ENCODE measurements at regions not wholly inside any gene's neighbourhood (a gene's known extent, or its start where the extent isn't known, plus 50 kb on each side); places are given as distances from the start of the nearest gene placed in this dataset.

DNA sequence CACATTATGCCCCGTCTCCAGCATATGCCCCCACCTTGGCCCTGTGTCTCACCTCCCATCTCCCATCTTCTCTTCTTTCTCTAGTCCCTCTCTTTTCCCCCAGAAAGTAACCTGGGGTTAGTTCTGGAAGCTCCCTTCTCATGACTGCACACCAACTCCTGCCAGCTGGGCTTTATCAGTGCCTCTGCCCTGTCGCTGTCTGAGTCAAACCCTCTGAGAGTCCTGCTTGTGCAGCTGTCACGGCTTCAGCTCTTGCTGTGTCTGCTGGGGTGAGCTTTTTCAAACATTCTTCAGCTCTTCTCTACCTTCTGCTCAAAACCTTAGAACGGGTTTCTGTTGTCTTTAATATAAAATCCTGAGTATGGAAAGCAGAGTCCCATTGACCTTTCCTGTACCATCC, 304.5 kb upstream of the B3GAT1 start:
- no peak overlapping the region for H3K4me3 ChIP-seq
- H3K27ac ChIP-seq, result no peak overlapping the region
- H3K4me1 ChIP-seq, result no peaks in the 10 kb centered on the region
- H3K27me3 ChIP-seq, result peaks cover 0 to 49% (median 0%) of the 10 kb centered on the region in 9 donors
- TF ChIP-seq POLR2A (IDR thresholded peaks at IDR 0.05), result no peak
- TF ChIP-seq, protein P1, sequence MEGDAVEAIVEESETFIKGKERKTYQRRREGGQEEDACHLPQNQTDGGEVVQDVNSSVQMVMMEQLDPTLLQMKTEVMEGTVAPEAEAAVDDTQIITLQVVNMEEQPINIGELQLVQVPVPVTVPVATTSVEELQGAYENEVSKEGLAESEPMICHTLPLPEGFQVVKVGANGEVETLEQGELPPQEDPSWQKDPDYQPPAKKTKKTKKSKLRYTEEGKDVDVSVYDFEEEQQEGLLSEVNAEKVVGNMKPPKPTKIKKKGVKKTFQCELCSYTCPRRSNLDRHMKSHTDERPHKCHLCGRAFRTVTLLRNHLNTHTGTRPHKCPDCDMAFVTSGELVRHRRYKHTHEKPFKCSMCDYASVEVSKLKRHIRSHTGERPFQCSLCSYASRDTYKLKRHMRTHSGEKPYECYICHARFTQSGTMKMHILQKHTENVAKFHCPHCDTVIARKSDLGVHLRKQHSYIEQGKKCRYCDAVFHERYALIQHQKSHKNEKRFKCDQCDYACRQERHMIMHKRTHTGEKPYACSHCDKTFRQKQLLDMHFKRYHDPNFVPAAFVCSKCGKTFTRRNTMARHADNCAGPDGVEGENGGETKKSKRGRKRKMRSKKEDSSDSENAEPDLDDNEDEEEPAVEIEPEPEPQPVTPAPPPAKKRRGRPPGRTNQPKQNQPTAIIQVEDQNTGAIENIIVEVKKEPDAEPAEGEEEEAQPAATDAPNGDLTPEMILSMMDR (IDR thresholded peaks at IDR 0.05), result no peak
- intact Hi-C loops (cut with DNase I), result no loop called here
- ATAC-seq (no peak), DNase-seq (no peak)
- 46 to 56% (median 51%) methylated on average over 4 of the region's 4 CpGs for WGBS, 4 donors
- H3K36me3 ChIP-seq, result no peaks in the 10 kb centered on the region
- H3K9me3 ChIP-seq, result peaks cover 0 to 8% (median 0%) of the 10 kb centered on the region in 12 donors

DNA sequence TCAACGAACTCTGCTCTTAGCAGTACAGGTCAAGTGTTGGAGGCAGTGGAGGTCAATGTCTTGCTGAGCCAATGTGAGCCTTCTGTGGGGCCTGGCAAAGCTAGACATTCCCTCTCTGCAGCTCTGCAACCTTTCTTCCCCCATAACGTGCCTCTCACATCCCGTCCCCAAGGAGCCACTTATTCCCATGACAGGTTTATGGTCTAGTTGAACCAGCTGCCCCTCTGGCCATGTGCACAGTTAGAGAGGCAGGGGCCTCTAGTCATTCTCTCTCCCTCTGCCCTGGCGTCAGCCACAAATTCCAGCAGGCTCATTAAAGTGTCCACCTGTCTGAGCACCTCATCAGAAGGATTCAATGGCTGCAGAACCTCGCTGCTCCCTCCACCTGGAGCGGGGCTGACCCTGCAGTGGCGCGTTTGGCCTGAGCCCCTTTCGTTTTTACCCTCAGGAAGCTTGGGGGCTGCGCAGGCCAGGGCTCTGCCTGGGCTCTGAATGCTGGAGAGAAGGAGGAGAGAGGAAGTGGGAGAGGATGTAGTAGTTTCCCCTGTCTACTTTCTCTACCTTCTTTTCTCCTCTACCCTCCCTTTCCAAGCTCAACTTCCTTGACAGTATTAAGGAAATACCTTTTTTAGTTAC, 302.1 kb upstream of the B3GAT1 start:
- Histone ChIP-seq H3K27me3 (peaks cover 0 to 48% (median 0%) of the 10 kb centered on the region in 9 donors), H3K9me3 (no peaks in the 10 kb centered on the region), H3K27ac (no peak overlapping the region), H3K4me3 (no peak overlapping the region), H3K4me1 (no peaks in the 10 kb centered on the region), H3K36me3 (no peaks in the 10 kb centered on the region)
- ATAC-seq (no peak), DNase-seq (no peak)
- TF ChIP-seq, protein P1 (IDR thresholded peaks at IDR 0.05), result no peak
- TF ChIP-seq POLR2A (IDR thresholded peaks at IDR 0.05), result no peak
- WGBS, 4 donors, result 54 to 68% (median 57%) methylated on average over 10 of the region's 10 CpGs
- intact Hi-C loops (cut with DNase I), result no loop called here

DNA sequence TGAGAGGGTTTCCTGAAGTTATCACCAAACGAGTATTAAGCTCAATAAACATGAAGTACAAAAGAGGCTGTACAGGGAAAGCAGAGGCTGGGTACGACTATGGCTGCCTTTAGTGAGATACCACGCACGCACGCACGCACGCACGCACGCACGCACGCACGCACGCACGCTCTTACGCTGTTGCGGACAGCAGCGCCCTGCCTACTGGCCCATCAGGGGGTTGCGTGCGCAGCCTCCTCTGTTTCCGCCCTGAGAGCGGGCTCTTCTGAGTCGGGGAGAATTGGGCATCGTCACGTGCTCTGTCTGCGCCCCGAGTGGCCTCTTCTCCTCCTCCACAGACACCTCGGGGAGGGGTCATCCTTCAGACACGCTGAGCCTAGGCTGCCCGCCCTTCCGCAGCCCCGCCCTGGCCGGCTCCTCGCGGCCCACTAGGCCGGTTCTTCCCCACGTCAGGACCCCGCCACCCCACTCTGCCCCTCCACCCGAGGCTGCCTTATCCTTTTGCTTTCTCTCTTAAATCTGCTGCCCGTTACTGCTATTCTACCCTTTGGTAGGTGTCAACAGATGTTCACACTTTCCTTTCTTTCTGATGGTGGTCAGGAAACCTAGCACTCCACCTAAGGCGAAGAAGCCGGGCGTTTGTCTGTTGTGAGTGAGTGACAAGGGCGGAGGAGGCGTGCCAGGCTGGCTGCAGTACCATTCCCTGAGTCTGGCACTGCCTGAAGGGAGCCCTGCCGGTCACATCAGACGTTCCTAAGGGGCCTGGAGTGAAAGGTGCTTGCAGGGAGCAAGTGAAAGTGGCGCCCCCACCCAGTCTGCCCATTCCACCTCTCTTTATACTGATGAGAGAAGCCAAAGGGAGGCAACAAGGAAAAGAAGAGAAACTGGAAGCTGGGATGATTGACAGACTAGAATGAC, 300.4 kb upstream of the B3GAT1 start:
- no peak overlapping the region for H3K27ac ChIP-seq
- H3K9me3 ChIP-seq, result no peaks in the 10 kb centered on the region
- peaks cover 0 to 38% (median 0%) of the 10 kb centered on the region in 9 donors for H3K27me3 ChIP-seq
- H3K36me3 ChIP-seq, result no peaks in the 10 kb centered on the region
- 75 to 84% (median 79%) methylated on average over 45 to 47 of the region's 47 CpGs for WGBS, 4 donors
- ATAC-seq (no peak), DNase-seq (no peak)
- intact Hi-C loops (cut with DNase I), result no loop called here
- H3K4me1 ChIP-seq, result no peaks in the 10 kb centered on the region
- TF ChIP-seq, protein P1 (IDR thresholded peaks at IDR 0.05), result no peak
- no peak for TF ChIP-seq POLR2A (IDR thresholded peaks at IDR 0.05)
- H3K4me3 ChIP-seq, result no peak overlapping the region

DNA sequence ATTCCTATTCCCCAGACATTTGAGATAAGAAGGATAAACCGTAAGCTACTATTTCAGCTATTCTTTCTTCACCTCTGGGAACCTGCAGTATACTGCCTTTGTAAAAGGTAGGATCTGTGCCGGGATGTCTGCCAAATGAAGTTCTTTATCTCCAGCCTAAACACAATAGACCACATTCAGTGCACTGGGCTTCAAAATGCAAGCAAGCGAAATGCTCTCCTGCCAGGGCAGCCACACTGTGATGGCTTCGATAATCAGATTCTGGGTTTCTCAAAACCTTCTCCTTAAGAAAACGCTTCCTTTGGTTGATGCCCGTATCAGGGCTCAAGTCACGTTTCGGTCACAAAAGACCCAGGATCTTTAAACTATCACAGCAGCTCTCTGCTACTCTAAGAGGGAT, 299.5 kb upstream of the B3GAT1 start:
- H3K4me1 ChIP-seq, result no peaks in the 10 kb centered on the region
- no peaks in the 10 kb centered on the region for H3K9me3 ChIP-seq
- peaks cover 0 to 35% (median 0%) of the 10 kb centered on the region in 9 donors for H3K27me3 ChIP-seq
- TF ChIP-seq, protein P1 (IDR thresholded peaks at IDR 0.05), result no peak
- TF ChIP-seq POLR2A (IDR thresholded peaks at IDR 0.05), result no peak
- no peaks in the 10 kb centered on the region for H3K36me3 ChIP-seq
- DNase-seq (no peak), ATAC-seq (no peak)
- intact Hi-C loops (cut with DNase I), result no loop called here
- H3K27ac ChIP-seq, result no peak overlapping the region
- H3K4me3 ChIP-seq, result no peak overlapping the region
- 68 to 77% (median 74%) methylated on average over 8 of the region's 8 CpGs for WGBS, 4 donors

Data from heart left ventricle (tissue), 16 donors.